Chondrocyte (in vitro differentiated cells): ENCODE measurements at regions not wholly inside any gene's neighbourhood (a gene's known extent, or its start where the extent isn't known, plus 50 kb on each side); places are given as distances from the start of the nearest gene placed in this dataset.

Source experiments
- DNase-seq: peaks from one replicate; pipeline ENCODE4 v3.0.0; 2021; ENCODE audit warnings: mixed read lengths, low spot score
- H3K27ac Mint-ChIP-seq: one replicate; pipeline ENCODE4 v1.8.0; 2021; ENCODE audit warnings: mild to moderate bottlenecking, moderate library complexity, mixed read lengths; ENCODE audit not compliant: unreplicated experiment
- H3K27me3 Mint-ChIP-seq: 2 replicates; pipeline ENCODE4 v1.8.0; 2021; ENCODE audit warnings: low read depth, mixed read lengths
- H3K36me3 Mint-ChIP-seq: 2 replicates; pipeline ENCODE4 v1.8.0; 2021; ENCODE audit warnings: low read depth, mixed read lengths
- H3K4me1 Mint-ChIP-seq: 2 replicates; pipeline ENCODE4 v1.8.0; 2021; ENCODE audit warnings: low read depth, mild to moderate bottlenecking, mixed read lengths
- H3K4me3 Mint-ChIP-seq: one replicate; pipeline ENCODE4 v1.8.0; 2021; ENCODE audit warnings: mild to moderate bottlenecking, moderate library complexity, mixed read lengths; ENCODE audit not compliant: unreplicated experiment
- H3K9me3 Mint-ChIP-seq: 2 replicates; pipeline ENCODE4 v1.8.0; 2021; ENCODE audit warnings: low read depth, mixed read lengths
- TF ChIP-seq, protein P1 (sequence below): fragments of 200-600 bp; sonication (generic); IDR thresholded peaks from 2 replicates; pipeline ENCODE4 v1.5.0; 2021; ENCODE audit warnings: antibody characterized with exemption, mild to moderate bottlenecking, moderate library complexity

DNA sequence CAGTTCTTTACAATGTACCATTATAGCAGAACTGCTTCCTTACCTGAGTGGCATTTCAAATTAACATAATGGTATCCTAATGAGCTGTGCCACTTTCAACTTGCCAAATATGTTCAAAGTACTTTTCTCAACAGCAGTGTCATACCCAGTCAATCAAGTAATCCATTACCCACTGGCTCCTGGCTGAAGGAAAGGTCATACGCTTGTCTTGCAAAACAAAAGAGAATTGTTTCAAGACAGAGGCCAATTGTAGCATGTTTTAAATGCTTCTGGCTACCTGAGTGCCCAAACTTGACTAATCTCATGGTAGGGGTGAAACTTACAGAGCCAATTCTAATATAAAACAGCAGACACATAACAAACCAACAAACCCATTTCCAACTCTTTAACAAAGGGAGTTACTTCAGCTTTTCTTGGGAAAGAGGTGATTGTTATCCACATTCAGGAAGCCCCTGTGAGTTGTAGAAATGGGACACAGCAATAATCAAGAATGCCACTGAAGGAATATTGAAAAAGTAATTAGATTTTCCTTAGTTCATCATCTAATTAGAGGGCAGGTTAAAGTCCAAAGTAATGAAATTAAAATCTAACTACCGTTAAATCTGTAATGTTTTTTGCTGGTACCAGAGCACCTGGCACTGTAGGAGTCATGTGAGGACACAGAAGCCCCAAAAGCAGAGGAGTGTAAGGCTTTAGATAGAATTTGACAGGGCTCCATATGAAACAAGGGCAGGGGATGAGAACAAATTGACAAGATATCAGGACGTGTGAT, 241.9 kb downstream of the RWDD3 start:
- H3K9me3 Mint-ChIP-seq, result peaks cover 2% of the 10 kb centered on the region
- no peaks in the 10 kb centered on the region for H3K36me3 Mint-ChIP-seq
- DNase-seq, result no peak
- H3K4me3 Mint-ChIP-seq, result no peak overlapping the region
- no peaks in the 10 kb centered on the region for H3K4me1 Mint-ChIP-seq
- no peak overlapping the region for H3K27ac Mint-ChIP-seq
- H3K27me3 Mint-ChIP-seq, result peaks cover 1% of the 10 kb centered on the region
- TF ChIP-seq, protein P1, sequence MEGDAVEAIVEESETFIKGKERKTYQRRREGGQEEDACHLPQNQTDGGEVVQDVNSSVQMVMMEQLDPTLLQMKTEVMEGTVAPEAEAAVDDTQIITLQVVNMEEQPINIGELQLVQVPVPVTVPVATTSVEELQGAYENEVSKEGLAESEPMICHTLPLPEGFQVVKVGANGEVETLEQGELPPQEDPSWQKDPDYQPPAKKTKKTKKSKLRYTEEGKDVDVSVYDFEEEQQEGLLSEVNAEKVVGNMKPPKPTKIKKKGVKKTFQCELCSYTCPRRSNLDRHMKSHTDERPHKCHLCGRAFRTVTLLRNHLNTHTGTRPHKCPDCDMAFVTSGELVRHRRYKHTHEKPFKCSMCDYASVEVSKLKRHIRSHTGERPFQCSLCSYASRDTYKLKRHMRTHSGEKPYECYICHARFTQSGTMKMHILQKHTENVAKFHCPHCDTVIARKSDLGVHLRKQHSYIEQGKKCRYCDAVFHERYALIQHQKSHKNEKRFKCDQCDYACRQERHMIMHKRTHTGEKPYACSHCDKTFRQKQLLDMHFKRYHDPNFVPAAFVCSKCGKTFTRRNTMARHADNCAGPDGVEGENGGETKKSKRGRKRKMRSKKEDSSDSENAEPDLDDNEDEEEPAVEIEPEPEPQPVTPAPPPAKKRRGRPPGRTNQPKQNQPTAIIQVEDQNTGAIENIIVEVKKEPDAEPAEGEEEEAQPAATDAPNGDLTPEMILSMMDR, result no peak

DNA sequence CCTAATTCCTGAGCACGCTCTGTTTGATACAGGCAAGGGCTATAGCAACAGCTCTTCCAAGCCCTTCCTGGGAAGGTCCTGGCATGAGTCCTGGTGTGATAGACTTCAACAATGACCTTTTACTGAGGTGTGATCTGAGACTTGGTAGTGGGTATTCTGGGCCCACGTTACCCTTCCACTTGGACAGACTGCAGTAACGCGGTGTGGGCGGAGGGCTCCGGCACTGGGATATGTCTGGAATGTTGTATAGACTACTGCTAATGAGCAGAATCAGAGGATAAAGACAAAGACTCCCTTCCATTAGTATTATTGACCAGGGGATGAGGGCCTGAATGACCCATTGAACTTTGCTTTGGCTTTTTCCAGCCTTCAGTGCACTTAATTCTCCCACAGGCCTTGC, 262.3 kb downstream of the RWDD3 start:
- Mint-ChIP-seq H3K36me3 (no peaks in the 10 kb centered on the region), H3K27ac (no peak overlapping the region), H3K4me3 (no peak overlapping the region), H3K4me1 (no peaks in the 10 kb centered on the region), H3K27me3 (no peaks in the 10 kb centered on the region), H3K9me3 (no peaks in the 10 kb centered on the region)
- TF ChIP-seq, protein P1, result no peak
- no peak for DNase-seq

DNA sequence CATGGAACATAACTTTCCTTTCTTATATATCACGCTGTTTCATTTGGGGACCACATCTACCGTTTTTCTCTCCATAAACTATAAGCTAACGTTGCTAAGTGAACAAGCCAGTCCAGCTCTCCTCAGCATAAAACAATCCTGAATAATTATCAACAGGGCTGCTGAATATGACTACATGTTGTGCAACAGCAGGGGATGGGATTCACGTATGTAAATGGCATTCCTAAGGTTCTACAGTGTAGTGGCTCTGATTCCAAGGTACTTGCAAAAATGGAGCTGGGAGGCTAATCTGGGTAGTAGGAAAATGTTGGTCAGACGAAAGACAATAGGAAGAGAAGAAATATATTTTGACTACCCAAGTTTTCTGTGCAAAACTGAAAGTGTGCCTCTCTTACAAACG, 262.8 kb downstream of the RWDD3 start:
- Mint-ChIP-seq H3K4me1 (no peaks in the 10 kb centered on the region), H3K36me3 (no peaks in the 10 kb centered on the region), H3K4me3 (no peak overlapping the region), H3K9me3 (no peaks in the 10 kb centered on the region), H3K27ac (no peak overlapping the region), H3K27me3 (no peaks in the 10 kb centered on the region)
- DNase-seq, result no peak
- TF ChIP-seq, protein P1, result no peak

DNA sequence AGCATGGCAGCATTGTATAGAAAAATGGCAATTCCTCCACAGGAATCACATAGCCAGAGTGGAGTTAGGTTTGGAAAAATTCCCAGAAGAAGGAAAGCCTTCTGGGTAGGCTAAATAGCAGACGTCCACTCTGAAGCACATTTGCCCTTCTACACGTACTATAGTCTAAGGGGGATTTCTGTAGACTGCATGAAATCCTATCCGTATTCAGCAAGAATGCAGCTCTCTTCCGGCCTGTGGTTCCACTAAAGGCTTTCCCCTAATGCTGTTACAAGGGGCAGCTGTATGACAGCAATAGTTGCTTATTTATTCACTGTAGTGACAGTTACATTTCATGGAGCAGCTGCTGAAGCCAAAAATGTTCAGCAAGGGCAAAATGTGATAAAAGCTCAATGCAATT, 263.6 kb downstream of the RWDD3 start:
- H3K4me3 Mint-ChIP-seq, result no peak overlapping the region
- no peaks in the 10 kb centered on the region for H3K4me1 Mint-ChIP-seq
- no peaks in the 10 kb centered on the region for H3K27me3 Mint-ChIP-seq

DNA sequence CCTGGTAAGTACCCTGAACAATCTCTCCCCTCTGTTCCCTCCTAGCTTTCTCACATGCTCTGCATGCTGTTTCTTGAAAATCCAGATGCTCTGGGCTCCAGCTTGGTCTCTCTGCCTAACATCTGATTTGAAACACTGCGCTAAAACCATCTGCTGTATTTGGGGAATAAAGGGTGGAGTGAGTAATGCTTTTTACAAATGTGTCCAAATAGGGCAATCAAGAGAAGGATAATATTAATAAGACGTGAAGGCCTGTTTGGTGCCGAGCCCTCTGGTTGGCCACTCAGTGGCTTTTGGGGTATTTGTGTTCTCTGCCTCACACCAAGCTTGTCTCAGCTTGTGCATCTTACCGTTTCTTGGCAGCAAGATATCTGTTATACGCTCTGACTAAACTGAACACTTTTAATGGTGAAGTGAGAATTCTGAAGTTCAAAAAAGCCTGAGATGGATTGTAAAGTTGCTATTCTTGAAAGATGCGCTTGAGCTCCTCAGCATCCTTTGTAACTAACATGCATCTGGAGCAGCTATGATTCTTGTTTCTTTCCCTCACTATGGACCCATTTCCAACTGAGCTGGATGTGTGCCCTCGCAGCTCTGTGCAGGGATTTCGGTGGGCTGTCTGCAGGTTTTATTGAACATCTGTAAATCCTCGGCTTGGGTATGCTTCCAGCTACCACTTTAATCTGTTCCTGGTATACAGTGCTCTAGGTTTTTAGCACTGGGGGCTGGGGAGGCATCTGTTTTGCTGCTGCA, 269.4 kb downstream of the RWDD3 start:
- Mint-ChIP-seq H3K27me3 (peaks cover 10% of the 10 kb centered on the region), H3K4me3 (no peak overlapping the region), H3K9me3 (no peaks in the 10 kb centered on the region), H3K36me3 (no peaks in the 10 kb centered on the region), H3K27ac (no peak overlapping the region), H3K4me1 (no peaks in the 10 kb centered on the region)
- no peak for DNase-seq
- TF ChIP-seq, protein P1, result no peak

More for the DNA sequence above, 263.6 kb downstream of the RWDD3 start:
- TF ChIP-seq, protein P1, result no peak
- no peak for DNase-seq
- Mint-ChIP-seq H3K27ac (no peak overlapping the region), H3K9me3 (no peaks in the 10 kb centered on the region), H3K36me3 (no peaks in the 10 kb centered on the region)
